Loucy (cell line): ENCODE measurements at regions not wholly inside any gene's neighbourhood (a gene's known extent, or its start where the extent isn't known, plus 50 kb on each side); places are given as distances from the start of the nearest gene placed in this dataset.

ENCODE experiments used
- CTCF ChIP-seq: fragments of 200-600 bp; sonication (generic); conservative IDR thresholded peaks from 2 replicates; pipeline ENCODE4 v1.5.1; 2014; ENCODE audit warnings: mild to moderate bottlenecking, antibody characterized with exemption, low read length
- EZH2phosphoT487 ChIP-seq: fragments of 200-600 bp; IDR thresholded peaks from 2 replicates; pipeline ENCODE4 v1.6.1; 2018; ENCODE audit warnings: antibody characterized with exemption, mild to moderate bottlenecking, moderate library complexity, borderline replicate concordance

- TF ChIP-seq CTCF (no peak), EZH2phosphoT487 (no peak)
Measured at GRCh38 chr5:27388755-27389154, 350.4 kb upstream of the CDH9 start.
